Right ventricle myocardium superior (tissue), 1 donor: ENCODE measurements at regions not wholly inside any gene's neighbourhood (a gene's known extent, or its start where the extent isn't known, plus 50 kb on each side); places are given as distances from the start of the nearest gene placed in this dataset.
"Not testable (repeated sequence)": the region's sequence is repeated elsewhere in the genome, so short reads cannot be mapped to it uniquely, and the experiment has no call there.

Experiments used
- ATAC-seq: fragments of 200-7000 bp; cut with Tn5 transposase; one replicate; pipeline ENCODE4 v1.9.1; 2020; ENCODE audit warnings: mild to moderate bottlenecking; ENCODE audit not compliant: poor library complexity
- DNase-seq: peaks from one replicate; pipeline ENCODE4 v3.0.0-alpha.2; 2020
- intact Hi-C: fragments of 100-400 bp; cut with DNase I; formaldehyde crosslinking; loops from one replicate; pipeline ENCODE4 v1.11.2; 2022
- donor health status: DM: no; HTN: yes; CAD: no; lungs with severe emphysema.

DNA sequence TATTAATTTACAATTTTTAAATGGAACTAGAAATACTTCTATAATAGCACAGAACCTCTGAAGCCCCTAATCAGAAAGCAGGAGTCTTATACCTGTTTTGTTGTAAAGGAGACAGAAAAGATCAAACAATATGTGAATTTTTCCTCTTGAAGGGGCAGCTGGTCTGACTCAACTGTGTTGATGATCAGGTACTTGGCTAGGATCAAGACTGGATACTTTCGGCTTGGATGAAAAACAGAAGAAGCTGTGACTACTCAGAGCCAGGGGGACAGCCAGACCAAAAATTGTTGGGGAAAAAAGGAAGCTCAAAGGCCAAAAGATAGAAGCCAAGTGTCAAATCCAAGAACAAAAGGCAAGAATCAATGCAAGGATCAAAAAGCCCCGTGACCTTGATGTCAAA, 195.6 kb downstream of the KCTD12 start:
- DNase-seq: no peak
- no peak for ATAC-seq
- intact Hi-C loops: no loop called here

GRCh38 chr13:76687467-76687866, 198.7 kb downstream of the KCTD12 start:
- ATAC-seq (no peak), DNase-seq (no peak)
- intact Hi-C loops: no loop called here

- intact Hi-C loops: no loop called here
- no peak for ATAC-seq
Observed at GRCh38 chr13:76685938-76686337, 200.3 kb downstream of the KCTD12 start.

GRCh38 chr13:76684336-76684735, 201.9 kb downstream of the KCTD12 start:
- intact Hi-C loops: no loop called here
- no peak for ATAC-seq

More at GRCh38 chr13:76685938-76686337, 200.3 kb downstream of the KCTD12 start:
- no peak for DNase-seq

DNA sequence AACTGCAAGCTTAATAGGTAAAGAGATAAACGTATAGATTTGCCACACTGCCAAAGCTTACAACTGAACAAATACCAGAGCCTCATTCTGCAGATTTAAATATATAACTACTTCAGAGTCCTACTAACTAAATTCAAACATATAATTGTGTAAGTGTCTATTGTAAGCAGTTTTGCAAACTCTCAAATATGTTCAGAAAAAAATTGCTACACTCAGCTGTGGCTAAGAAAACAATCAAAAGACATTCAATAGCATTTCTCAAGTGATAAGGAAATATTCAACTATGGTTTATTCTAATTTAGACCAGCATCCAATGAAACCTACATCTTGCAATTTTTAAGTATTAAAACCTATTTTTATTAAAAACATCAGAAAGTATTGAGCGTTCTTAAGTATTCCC, 202.4 kb downstream of the KCTD12 start:
- DNase-seq: no peak
- no peak for ATAC-seq
- intact Hi-C loops: no loop called here

More at GRCh38 chr13:76684336-76684735, 201.9 kb downstream of the KCTD12 start:
- no peak for DNase-seq

GRCh38 chr13:76683168-76683567, 203.0 kb downstream of the KCTD12 start:
- intact Hi-C loops: no loop called here
- DNase-seq (no peak), ATAC-seq (peak; percentile 45)

DNA sequence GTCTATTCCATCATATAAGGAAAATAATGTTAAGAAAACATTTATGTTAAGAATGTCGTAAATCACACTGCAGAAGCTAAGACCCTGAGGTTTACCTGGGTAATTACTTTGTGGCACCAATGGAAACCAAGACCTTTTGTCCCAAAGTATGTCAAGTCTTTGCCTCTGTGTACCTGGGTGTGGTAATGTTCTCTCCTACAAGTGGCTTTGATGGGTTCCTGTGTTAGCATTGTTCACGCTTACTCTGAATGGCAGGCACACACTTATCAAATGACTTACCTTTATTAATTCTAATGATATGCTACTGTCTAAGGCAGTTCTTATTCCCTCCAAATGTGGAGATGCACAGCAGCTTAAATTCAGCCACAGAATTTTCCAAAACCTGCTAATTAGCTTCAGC, 206.1 kb downstream of the KCTD12 start:
- DNase-seq (no peak), ATAC-seq (no peak)
- intact Hi-C loops: no loop called here

DNA sequence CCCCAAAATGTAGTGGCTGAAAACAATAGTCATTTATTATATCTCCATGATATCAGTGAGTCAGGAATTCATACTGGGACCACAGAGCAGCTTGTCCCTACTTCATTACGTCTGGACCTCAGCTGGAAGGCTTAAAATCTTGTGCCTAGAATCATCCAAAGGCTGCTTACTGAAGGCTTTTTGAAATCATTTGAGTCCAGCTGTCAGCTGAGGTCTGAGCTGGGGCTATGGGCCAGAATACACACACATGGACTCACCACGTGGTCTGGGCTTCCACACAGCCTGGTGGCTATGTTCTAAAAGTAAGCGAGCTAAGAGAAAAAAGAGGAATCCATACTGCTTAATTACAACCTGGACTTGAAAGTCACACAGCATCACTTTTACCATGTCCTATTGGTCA, 209.2 kb downstream of the KCTD12 start:
- peak; percentile 95 for ATAC-seq
- DNase-seq: peak; percentile 75
- intact Hi-C loops: no loop called here

DNA sequence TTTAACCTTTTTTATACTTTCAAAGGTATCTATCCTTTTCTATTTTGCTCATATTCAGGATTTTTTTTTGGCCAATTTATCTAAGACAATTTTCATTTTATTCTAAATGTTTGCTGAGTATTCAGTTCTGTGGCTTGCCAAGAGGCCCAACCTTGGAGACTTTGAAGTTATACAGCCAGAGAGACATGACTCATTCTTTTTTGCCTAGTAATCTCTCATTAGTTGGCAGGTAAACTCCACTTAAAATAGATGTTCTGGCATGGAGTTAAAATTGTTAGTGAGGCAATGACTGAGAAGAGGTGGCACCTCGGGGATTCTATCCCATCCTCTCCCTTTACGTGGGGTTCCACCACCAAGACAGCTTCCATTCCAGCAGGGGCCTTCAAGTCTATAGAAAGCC, 213.8 kb downstream of the KCTD12 start:
- DNase-seq (no peak), ATAC-seq (peak; percentile 44)
- intact Hi-C loops: no loop called here

GRCh38 chr13:76668716-76669115, 217.5 kb downstream of the KCTD12 start:
- DNase-seq (no peak), ATAC-seq (no peak)
- intact Hi-C loops: loop anchor here (5.0 kb wide), 1 partner anchor 234 kb away; no protein-coding TSS in a partner anchor

- intact Hi-C loops: loop anchor here (5.0 kb wide), 1 partner anchor 234 kb away; no protein-coding TSS in a partner anchor
- no peak for DNase-seq
- ATAC-seq: no peak
Observed at GRCh38 chr13:76668141-76668540, 218.1 kb downstream of the KCTD12 start.

DNA sequence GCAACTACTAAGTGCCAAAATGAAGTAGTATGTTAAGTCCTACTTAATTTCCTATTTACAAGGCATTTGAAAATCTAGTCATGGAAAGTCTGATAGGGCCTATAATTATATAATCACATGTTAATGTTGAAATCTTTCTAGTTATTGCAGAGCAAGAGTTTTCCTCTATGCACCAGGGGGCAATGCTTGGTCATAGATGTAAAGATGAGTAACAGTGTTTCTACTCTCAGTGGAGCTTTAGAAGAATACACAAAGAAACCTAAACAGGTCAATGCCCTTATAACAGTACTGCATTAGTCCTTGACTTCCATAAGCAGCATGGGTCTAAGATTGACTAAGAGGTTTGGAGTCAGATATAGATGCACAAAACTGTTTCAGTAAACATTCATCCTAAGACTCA, 218.7 kb downstream of the KCTD12 start:
- no peak for DNase-seq
- peak; percentile 73 for ATAC-seq
- intact Hi-C loops: loop anchor here (5.0 kb wide), 1 partner anchor 235 kb away; no protein-coding TSS in a partner anchor

- DNase-seq: no peak
- intact Hi-C loops: no loop called here
- ATAC-seq: peak; percentile 84
Observed at GRCh38 chr13:76663592-76664335, 222.4 kb downstream of the KCTD12 start.

DNA sequence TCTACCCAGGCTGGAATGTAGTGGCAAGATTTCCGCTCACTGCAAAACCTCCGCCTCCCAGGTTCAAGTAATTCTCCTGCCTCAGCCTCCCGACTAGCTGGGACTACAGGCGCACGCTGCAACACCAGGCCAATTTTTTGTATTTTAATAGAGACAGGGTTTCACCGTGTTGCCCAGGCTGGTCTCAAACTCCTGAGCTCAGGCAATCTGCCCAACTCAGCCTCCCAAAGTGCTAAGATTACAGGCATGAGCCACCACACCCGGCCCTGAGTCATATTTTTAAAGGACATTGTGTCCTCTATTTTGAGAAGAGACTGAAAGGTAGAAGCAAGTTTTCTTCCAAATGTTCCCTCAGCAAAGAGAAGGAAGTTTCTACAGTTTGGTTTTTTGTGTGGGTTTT, 227.1 kb downstream of the KCTD12 start:
- DNase-seq, intact Hi-C loops, ATAC-seq: not testable (repeated sequence)

DNA sequence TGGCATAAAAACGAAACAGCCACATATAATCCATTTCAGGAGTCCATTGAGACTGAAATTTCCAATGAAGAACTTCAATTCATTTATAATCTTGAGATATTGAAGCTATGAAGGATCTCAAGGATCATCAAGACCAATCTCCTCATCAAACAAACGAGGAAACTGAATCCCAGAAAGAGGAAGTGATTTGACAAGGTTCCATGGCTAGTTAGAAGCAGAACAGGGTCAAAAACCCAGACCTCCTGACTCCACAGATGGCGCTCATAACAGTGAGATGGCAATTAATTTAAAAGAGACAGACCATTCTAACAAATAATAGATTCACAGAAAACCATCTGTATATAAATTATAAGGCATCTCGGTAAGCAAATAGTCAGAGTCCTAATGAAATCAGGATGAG, 229.7 kb downstream of the KCTD12 start:
- DNase-seq: no peak
- intact Hi-C loops: no loop called here
- ATAC-seq: no peak

GRCh38 chr13:76656056-76656455, 230.1 kb downstream of the KCTD12 start:
- ATAC-seq (no peak), DNase-seq (no peak)
- intact Hi-C loops: no loop called here

GRCh38 chr13:76654263-76654662, 231.9 kb downstream of the KCTD12 start:
- intact Hi-C loops: no loop called here
- DNase-seq (no peak), ATAC-seq (no peak)

- intact Hi-C loops: no loop called here
- no peak for ATAC-seq
Observed at GRCh38 chr13:76651286-76651685, 234.9 kb downstream of the KCTD12 start.

DNA sequence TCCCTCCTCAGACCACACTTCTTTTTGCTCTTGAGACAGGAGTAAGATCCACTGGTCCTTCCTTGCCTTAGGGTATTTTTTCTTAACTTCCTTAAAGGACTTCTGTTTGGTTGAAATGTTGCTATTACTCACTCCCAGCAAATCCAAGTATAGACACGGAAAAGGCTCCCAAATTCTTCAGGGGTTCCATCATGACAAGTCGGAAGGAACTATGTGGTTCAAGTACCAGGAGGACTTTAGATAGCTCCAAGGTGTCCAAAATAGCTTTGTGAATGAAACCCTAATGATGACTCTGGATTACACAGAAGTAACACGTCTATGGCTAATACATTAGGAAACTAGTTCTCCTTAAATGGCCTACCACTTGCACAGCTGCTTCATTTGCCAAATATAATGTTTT, 238.7 kb downstream of the KCTD12 start:
- intact Hi-C loops: no loop called here
- ATAC-seq: no peak

More at GRCh38 chr13:76651286-76651685, 234.9 kb downstream of the KCTD12 start:
- DNase-seq: no peak

DNA sequence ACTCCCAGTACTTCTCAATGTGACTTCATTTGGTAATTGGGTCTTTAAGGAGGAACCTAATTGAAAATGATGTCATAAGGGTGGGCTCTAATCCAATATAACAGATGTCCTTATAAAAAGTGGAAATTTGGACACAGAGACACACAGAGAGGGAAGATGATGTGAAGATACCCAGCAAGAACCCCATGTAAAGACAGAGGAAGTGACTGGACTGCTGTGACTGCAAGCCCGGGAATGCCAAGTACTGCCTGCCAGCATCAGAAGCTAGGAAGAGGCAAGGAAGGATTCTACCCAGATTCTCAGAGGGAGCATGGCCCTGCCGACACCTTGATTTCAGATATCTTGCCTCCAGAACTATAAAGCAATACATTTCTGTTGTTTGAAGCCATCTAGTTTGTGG, 239.3 kb downstream of the KCTD12 start:
- ATAC-seq (no peak), DNase-seq (no peak)
- intact Hi-C loops: no loop called here

More for the DNA sequence above, 238.7 kb downstream of the KCTD12 start:
- no peak for DNase-seq

GRCh38 chr13:76645632-76646031, 240.6 kb downstream of the KCTD12 start:
- intact Hi-C loops: no loop called here
- no peak for DNase-seq

More at GRCh38 chr13:76645632-76646031, 240.6 kb downstream of the KCTD12 start:
- ATAC-seq: no peak
